ENCODE measurements at regions not wholly inside any gene's neighbourhood (a gene's known extent, or its start where the extent isn't known, plus 50 kb on each side); places are given as distances from the start of the nearest gene placed in this dataset.

GRCh38 chr20:7308163-7308562, 540.7 kb downstream of the BMP2 start:
- intact Hi-C loops (cut with micrococcal nuclease) = no loop called here
- H3K4me1 ChIP-seq (ENCODE audit: control insufficient read depth, insufficient read depth, low read length) = no peaks in the 10 kb centered on the region
- H3K27me3 ChIP-seq (ENCODE audit: control insufficient read depth, insufficient read depth, low read length) = no peaks in the 10 kb centered on the region
- no peaks in the 10 kb centered on the region for H3K36me3 ChIP-seq (ENCODE audit: control insufficient read depth, insufficient read depth, low read length)
- no peak overlapping the region for H3K4me3 ChIP-seq (ENCODE audit: low read length)
- Mint-ChIP-seq H3K4me3 (no peak overlapping the region), H3K27ac (no peak overlapping the region), H3K4me1 (no peaks in the 10 kb centered on the region), H3K9me3 (peaks cover 3 to 5% of the 10 kb centered on the region in 2 donors), H3K36me3 (no peaks in the 10 kb centered on the region), H3K27me3 (ENCODE audit: low read depth in 2 of 2) (no peaks in the 10 kb centered on the region)
- 75% methylated on average over 1 of the region's 3 CpGs for WGBS (ENCODE audit: insufficient coverage)
- no peak overlapping the region for H3K27ac ChIP-seq (ENCODE audit: low read length)
- TF ChIP-seq CTCF (IDR thresholded peaks at IDR 0.05) = no peak
- DNase-seq (no peak), ATAC-seq (no peak)
- H3K9me3 ChIP-seq (ENCODE audit: control insufficient read depth, insufficient read depth, low read length) = no peaks in the 10 kb centered on the region

- Mint-ChIP-seq H3K4me1 (no peaks in the 10 kb centered on the region), H3K27me3 (ENCODE audit: low read depth in 2 of 2) (no peaks in the 10 kb centered on the region), H3K4me3 (no peak overlapping the region), H3K27ac (no peak overlapping the region), H3K9me3 (peaks cover 3% of the 10 kb centered on the region in 2 donors), H3K36me3 (no peaks in the 10 kb centered on the region)
- 67% methylated on average over 1 of the region's 2 CpGs for WGBS (ENCODE audit: insufficient coverage)
- no peaks in the 10 kb centered on the region for H3K36me3 ChIP-seq (ENCODE audit: control insufficient read depth, insufficient read depth, low read length)
- no peak for TF ChIP-seq CTCF (IDR thresholded peaks at IDR 0.05)
- no peaks in the 10 kb centered on the region for H3K4me1 ChIP-seq (ENCODE audit: control insufficient read depth, insufficient read depth, low read length)
- H3K27me3 ChIP-seq (ENCODE audit: control insufficient read depth, insufficient read depth, low read length) = no peaks in the 10 kb centered on the region
- ATAC-seq = no peak
- no peak overlapping the region for H3K4me3 ChIP-seq (ENCODE audit: low read length)
- H3K27ac ChIP-seq (ENCODE audit: low read length) = no peak overlapping the region
- H3K9me3 ChIP-seq (ENCODE audit: control insufficient read depth, insufficient read depth, low read length) = no peaks in the 10 kb centered on the region
- intact Hi-C loops (cut with micrococcal nuclease) = no loop called here
- DNase-seq = no peak
These were observed 545.6 kb downstream of the BMP2 start for GRCh38 chr20:7313047-7313446.

- ATAC-seq (no peak), DNase-seq (no peak)
- Histone ChIP-seq H3K4me3 (ENCODE audit: low read length) (no peak overlapping the region), H3K27ac (ENCODE audit: low read length) (no peak overlapping the region), H3K36me3 (ENCODE audit: control insufficient read depth, insufficient read depth, low read length) (no peaks in the 10 kb centered on the region), H3K27me3 (ENCODE audit: control insufficient read depth, insufficient read depth, low read length) (no peaks in the 10 kb centered on the region), H3K4me1 (ENCODE audit: control insufficient read depth, insufficient read depth, low read length) (no peaks in the 10 kb centered on the region), H3K9me3 (ENCODE audit: control insufficient read depth, insufficient read depth, low read length) (no peaks in the 10 kb centered on the region)
- no peak overlapping the region for H3K27ac Mint-ChIP-seq
- H3K27me3 Mint-ChIP-seq (ENCODE audit: low read depth in 2 of 2) = no peaks in the 10 kb centered on the region
- intact Hi-C loops (cut with micrococcal nuclease) = no loop called here
- H3K36me3 Mint-ChIP-seq = no peaks in the 10 kb centered on the region
- H3K4me3 Mint-ChIP-seq = no peak overlapping the region
- WGBS (ENCODE audit: insufficient coverage) = 43% methylated on average over 5 of the region's 5 CpGs
- peaks cover 7 to 9% of the 10 kb centered on the region in 2 donors for H3K9me3 Mint-ChIP-seq
- no peak for TF ChIP-seq CTCF (IDR thresholded peaks at IDR 0.05)
- H3K4me1 Mint-ChIP-seq = no peaks in the 10 kb centered on the region
These were observed 556.5 kb downstream of the BMP2 start for GRCh38 chr20:7323957-7324356.

GRCh38 chr20:7327810-7328209, 560.3 kb downstream of the BMP2 start:
- no peak overlapping the region for H3K4me3 ChIP-seq (ENCODE audit: low read length)
- no peak overlapping the region for H3K27ac ChIP-seq (ENCODE audit: low read length)
- no peak overlapping the region for H3K4me3 Mint-ChIP-seq
- H3K36me3 Mint-ChIP-seq = no peaks in the 10 kb centered on the region
- ATAC-seq = no peak
- H3K9me3 Mint-ChIP-seq = peaks cover 2 to 3% of the 10 kb centered on the region in 2 donors
- no peak for DNase-seq
- intact Hi-C loops (cut with micrococcal nuclease) = no loop called here
- no peaks in the 10 kb centered on the region for H3K4me1 Mint-ChIP-seq
- no peaks in the 10 kb centered on the region for H3K36me3 ChIP-seq (ENCODE audit: control insufficient read depth, insufficient read depth, low read length)
- TF ChIP-seq CTCF (IDR thresholded peaks at IDR 0.05) = no peak
- no peaks in the 10 kb centered on the region for H3K27me3 Mint-ChIP-seq (ENCODE audit: low read depth in 2 of 2)
- H3K4me1 ChIP-seq (ENCODE audit: control insufficient read depth, insufficient read depth, low read length) = no peaks in the 10 kb centered on the region
- no peak overlapping the region for H3K27ac Mint-ChIP-seq
- no peaks in the 10 kb centered on the region for H3K9me3 ChIP-seq (ENCODE audit: control insufficient read depth, insufficient read depth, low read length)
- no peaks in the 10 kb centered on the region for H3K27me3 ChIP-seq (ENCODE audit: control insufficient read depth, insufficient read depth, low read length)

All from natural killer cell (primary cell).